ENCODE measurements at regions not wholly inside any gene's neighbourhood (a gene's known extent, or its start where the extent isn't known, plus 50 kb on each side); places are given as distances from the start of the nearest gene placed in this dataset.

- TF ChIP-seq ELK1 (IDR thresholded peaks at IDR 0.05; ENCODE audit: low read depth, low read length) (no peak), ESRRA (IDR thresholded peaks at IDR 0.05; ENCODE audit: borderline replicate concordance, low read length) (no peak), HMGXB4 (CRISPR knock-in tag; IDR thresholded peaks at IDR 0.05; ENCODE audit: borderline replicate concordance) (no peak), HOXA7 (CRISPR knock-in tag; IDR thresholded peaks at IDR 0.05) (no peak), EHF (CRISPR knock-in tag; IDR thresholded peaks at IDR 0.05) (no peak), EHMT2 (IDR thresholded peaks at IDR 0.05; ENCODE audit: low read depth) (no peak)
Observed at GRCh38 chr9:20197976-20198685, 409.3 kb upstream of the SLC24A2 start (continued).

- FAIRE-seq (no peak), ATAC-seq (peak in 1 of 2 experiments; percentile 50; a peak in 1 of 6 replicates)
- POLR2A ChIA-PET, result no interaction called here
Observed at GRCh38 chr9:20191228-20191840, 402.5 kb upstream of the SLC24A2 start.

More at GRCh38 chr9:20191228-20191840, 402.5 kb upstream of the SLC24A2 start:
- CTCF ChIA-PET, result interaction anchor here (0.5 kb wide), 1 partner anchor 12 kb away, joined by 3 read pairs; no protein-coding TSS in a partner anchor
- 31% methylated on average over 4 of the region's 4 CpGs for WGBS (ENCODE audit: missing lambda C conversion rate)
- 0 out of 3 replicates have a peak, but pooled peaks cover 2% of the 10 kb centered on the region for H3K9me3 ChIP-seq
- no peak overlapping the region for H3K27ac ChIP-seq
- TF ChIP-seq HEYL (CRISPR knock-in tag; IDR thresholded peaks at IDR 0.05) (no peak), ESRRA (IDR thresholded peaks at IDR 0.05; ENCODE audit: borderline replicate concordance, low read length) (no peak), HOXA7 (CRISPR knock-in tag; IDR thresholded peaks at IDR 0.05) (no peak), RAD21 (conservative IDR thresholded peaks at IDR 0.05 in 1 of 2, IDR thresholded peaks at IDR 0.05 in 1 of 2) (no peak), POLR2A (IDR thresholded peaks at IDR 0.05; ENCODE audit: low read length) (no peak), JUNB (IDR thresholded peaks at IDR 0.05) (no peak), ELK1 (IDR thresholded peaks at IDR 0.05; ENCODE audit: low read depth, low read length) (no peak), REST (IDR thresholded peaks at IDR 0.05) (no peak), CBX8 (IDR thresholded peaks at IDR 0.05) (no peak), NFE2L2 (conservative IDR thresholded peaks at IDR 0.05; ENCODE audit: low read length) (no peak), MAX (IDR thresholded peaks at IDR 0.05) (no peak), RCOR1 (IDR thresholded peaks at IDR 0.05; ENCODE audit: low read depth, low read length) (no peak), KDM1A (IDR thresholded peaks at IDR 0.05; ENCODE audit: low read depth) (no peak), CEBPB (IDR thresholded peaks at IDR 0.05) (no peak)
- no peak overlapping the region for H3K4me3 ChIP-seq
- H3K4me2 ChIP-seq, result no peak overlapping the region
- DNase-seq (ENCODE audit: low read depth in 1 of 2, low spot score in 1 of 2), result peak in 1 of 2 experiments; percentile 9
- no peaks in the 10 kb centered on the region for H3K4me1 ChIP-seq
